ENCODE measurements at regions not wholly inside any gene's neighbourhood (a gene's known extent, or its start where the extent isn't known, plus 50 kb on each side); places are given as distances from the start of the nearest gene placed in this dataset.

DNA sequence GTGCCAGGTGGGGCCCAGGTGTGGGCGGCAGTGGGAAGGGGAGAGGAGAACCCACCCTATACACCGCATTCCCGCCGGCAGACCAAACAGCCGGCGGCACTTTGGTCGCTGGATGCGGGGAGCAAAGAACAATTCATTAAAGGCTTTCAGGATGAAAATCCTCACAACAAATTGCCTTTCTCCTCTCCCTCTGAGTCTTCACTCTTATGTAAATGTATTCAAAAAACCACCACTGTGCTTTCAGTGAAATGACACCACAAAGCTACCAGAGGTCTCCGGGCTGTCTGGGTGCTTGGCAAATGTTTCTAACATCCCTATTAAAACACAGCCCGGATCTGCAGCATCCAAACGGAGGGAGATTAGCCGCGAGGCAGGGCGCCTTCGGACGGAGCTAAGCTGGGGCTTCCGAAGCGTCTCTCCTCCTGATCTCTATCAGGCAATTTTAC lies 171.8 kb upstream of the TBL1X start:
- Histone ChIP-seq H3K4me1 (no peaks in the 10 kb centered on the region), H3K27me3 (replicated peaks; ENCODE audit: control insufficient read depth, insufficient read depth, low read length) (no peaks in the 10 kb centered on the region), H3K36me3 (ENCODE audit: control insufficient read depth, insufficient read depth, low read length) (no peaks in the 10 kb centered on the region), H3K9me3 (no peaks in the 10 kb centered on the region), H3K4me3 (ENCODE audit: low read depth, low read length) (no peak overlapping the region)
- no peaks in the 10 kb centered on the region for H3K4me1 Mint-ChIP-seq (ENCODE audit: low read depth, unreplicated experiment)
- POLR2A ChIA-PET, result no interaction called here
- intact Hi-C loops (cut with micrococcal nuclease; ENCODE audit: unreplicated experiment), result no loop called here
- no peak overlapping the region for H3K27ac Mint-ChIP-seq (ENCODE audit: unreplicated experiment)
- TF ChIP-seq, protein P1, sequence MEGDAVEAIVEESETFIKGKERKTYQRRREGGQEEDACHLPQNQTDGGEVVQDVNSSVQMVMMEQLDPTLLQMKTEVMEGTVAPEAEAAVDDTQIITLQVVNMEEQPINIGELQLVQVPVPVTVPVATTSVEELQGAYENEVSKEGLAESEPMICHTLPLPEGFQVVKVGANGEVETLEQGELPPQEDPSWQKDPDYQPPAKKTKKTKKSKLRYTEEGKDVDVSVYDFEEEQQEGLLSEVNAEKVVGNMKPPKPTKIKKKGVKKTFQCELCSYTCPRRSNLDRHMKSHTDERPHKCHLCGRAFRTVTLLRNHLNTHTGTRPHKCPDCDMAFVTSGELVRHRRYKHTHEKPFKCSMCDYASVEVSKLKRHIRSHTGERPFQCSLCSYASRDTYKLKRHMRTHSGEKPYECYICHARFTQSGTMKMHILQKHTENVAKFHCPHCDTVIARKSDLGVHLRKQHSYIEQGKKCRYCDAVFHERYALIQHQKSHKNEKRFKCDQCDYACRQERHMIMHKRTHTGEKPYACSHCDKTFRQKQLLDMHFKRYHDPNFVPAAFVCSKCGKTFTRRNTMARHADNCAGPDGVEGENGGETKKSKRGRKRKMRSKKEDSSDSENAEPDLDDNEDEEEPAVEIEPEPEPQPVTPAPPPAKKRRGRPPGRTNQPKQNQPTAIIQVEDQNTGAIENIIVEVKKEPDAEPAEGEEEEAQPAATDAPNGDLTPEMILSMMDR (IDR thresholded peaks at IDR 0.05; ENCODE audit: insufficient read depth in 1 of 2, low read depth in 1 of 2, low read length in 1 of 2, severe bottlenecking in 1 of 2, unreplicated experiment in 1 of 2), result no peak
- no peak overlapping the region for H3K4me3 Mint-ChIP-seq (ENCODE audit: unreplicated experiment)
- no peak for DNase-seq
- BruUV-seq (replicated peaks), result no TSS peak
- no peaks in the 10 kb centered on the region for H3K9me3 Mint-ChIP-seq (ENCODE audit: unreplicated experiment)
- no peaks in the 10 kb centered on the region for H3K36me3 Mint-ChIP-seq (ENCODE audit: insufficient read depth, unreplicated experiment)
- CTCF ChIA-PET, result no interaction called here
- peaks cover 3% of the 10 kb centered on the region for H3K27me3 Mint-ChIP-seq (ENCODE audit: insufficient read depth, unreplicated experiment)

DNA sequence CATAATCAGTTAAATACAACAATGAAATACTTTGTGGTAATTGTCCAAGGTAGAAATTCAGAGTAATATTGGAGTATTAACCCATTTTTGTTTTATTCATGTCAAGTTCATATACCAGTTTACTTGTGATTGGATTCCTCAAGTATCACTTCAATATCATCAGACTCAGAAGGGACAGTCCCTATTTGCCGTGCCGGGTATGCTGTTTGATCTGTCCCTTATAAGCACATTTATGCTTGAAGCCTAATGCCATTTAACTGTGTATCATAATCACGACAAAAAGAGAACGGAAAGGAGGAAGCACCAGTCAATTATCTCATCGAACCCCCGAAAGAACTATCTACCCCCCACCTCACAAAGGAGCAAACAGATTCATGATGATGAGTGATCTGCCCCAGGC lies 171.0 kb upstream of the TBL1X start:
- Mint-ChIP-seq H3K4me3 (ENCODE audit: unreplicated experiment) (no peak overlapping the region), H3K27ac (ENCODE audit: unreplicated experiment) (no peak overlapping the region), H3K36me3 (ENCODE audit: insufficient read depth, unreplicated experiment) (no peaks in the 10 kb centered on the region), H3K27me3 (ENCODE audit: insufficient read depth, unreplicated experiment) (peaks cover 3% of the 10 kb centered on the region), H3K4me1 (ENCODE audit: low read depth, unreplicated experiment) (no peaks in the 10 kb centered on the region), H3K9me3 (ENCODE audit: unreplicated experiment) (no peaks in the 10 kb centered on the region)
- CTCF ChIA-PET, result no interaction called here
- intact Hi-C loops (cut with micrococcal nuclease; ENCODE audit: unreplicated experiment), result no loop called here
- TF ChIP-seq, protein P1 (IDR thresholded peaks at IDR 0.05; ENCODE audit: insufficient read depth in 1 of 2, low read depth in 1 of 2, low read length in 1 of 2, severe bottlenecking in 1 of 2, unreplicated experiment in 1 of 2), result no peak
- Histone ChIP-seq H3K4me3 (ENCODE audit: low read depth, low read length) (no peak overlapping the region), H3K4me1 (no peaks in the 10 kb centered on the region), H3K9me3 (no peaks in the 10 kb centered on the region), H3K27me3 (replicated peaks; ENCODE audit: control insufficient read depth, insufficient read depth, low read length) (no peaks in the 10 kb centered on the region), H3K36me3 (ENCODE audit: control insufficient read depth, insufficient read depth, low read length) (no peaks in the 10 kb centered on the region)
- no TSS peak for BruUV-seq (replicated peaks)
- POLR2A ChIA-PET, result no interaction called here
- DNase-seq, result no peak

DNA sequence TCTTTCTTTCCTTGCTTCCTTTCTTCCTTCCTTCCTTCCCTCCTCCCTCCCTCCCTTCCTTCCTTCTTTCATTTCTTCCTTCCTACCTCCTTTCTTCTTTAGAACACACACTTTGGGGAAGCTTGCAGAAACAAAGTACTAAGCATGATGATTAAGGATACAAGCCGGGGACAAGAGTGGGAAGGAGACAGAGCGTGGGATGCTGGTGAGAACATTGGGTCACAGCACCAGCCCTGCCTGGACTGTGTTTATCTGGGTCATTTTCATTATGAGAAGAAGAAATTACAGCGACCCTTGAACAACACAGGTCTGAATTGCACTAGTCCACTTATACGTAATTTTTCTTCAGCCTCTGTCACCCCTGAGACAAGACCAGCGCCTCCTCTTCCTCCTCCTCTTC lies 169.3 kb upstream of the TBL1X start:
- POLR2A ChIA-PET, result no interaction called here
- Histone ChIP-seq H3K9me3 (no peaks in the 10 kb centered on the region), H3K27me3 (replicated peaks; ENCODE audit: control insufficient read depth, insufficient read depth, low read length) (no peaks in the 10 kb centered on the region), H3K4me3 (ENCODE audit: low read depth, low read length) (no peak overlapping the region), H3K4me1 (no peaks in the 10 kb centered on the region), H3K36me3 (ENCODE audit: control insufficient read depth, insufficient read depth, low read length) (no peaks in the 10 kb centered on the region)
- BruUV-seq (replicated peaks), result no TSS peak
- Mint-ChIP-seq H3K27me3 (ENCODE audit: insufficient read depth, unreplicated experiment) (peaks cover 3% of the 10 kb centered on the region), H3K4me3 (ENCODE audit: unreplicated experiment) (no peak overlapping the region), H3K9me3 (ENCODE audit: unreplicated experiment) (no peaks in the 10 kb centered on the region), H3K36me3 (ENCODE audit: insufficient read depth, unreplicated experiment) (no peaks in the 10 kb centered on the region), H3K4me1 (ENCODE audit: low read depth, unreplicated experiment) (no peaks in the 10 kb centered on the region), H3K27ac (ENCODE audit: unreplicated experiment) (no peak overlapping the region)
- TF ChIP-seq, protein P1 (IDR thresholded peaks at IDR 0.05; ENCODE audit: insufficient read depth in 1 of 2, low read depth in 1 of 2, low read length in 1 of 2, severe bottlenecking in 1 of 2, unreplicated experiment in 1 of 2), result no peak
- DNase-seq, result no peak
- intact Hi-C loops (cut with micrococcal nuclease; ENCODE audit: unreplicated experiment), result no loop called here
- CTCF ChIA-PET, result no interaction called here

Measured in Caco-2 (cell line).